Smooth muscle cell (in vitro differentiated cells): ENCODE measurements at regions not wholly inside any gene's neighbourhood (a gene's known extent, or its start where the extent isn't known, plus 50 kb on each side); places are given as distances from the start of the nearest gene placed in this dataset.

Experiments used
- DNase-seq: peaks from one replicate; lab custom pipeline; 2025; ENCODE audit not compliant: unreplicated experiment; lab: John Stamatoyannopoulos, UW
- H2AFZ ChIP-seq: fragments of 200-600 bp; sonication (generic); 2 replicates; pipeline ENCODE4 v1.6.0; 2016; ENCODE audit warnings: antibody characterized with exemption, low read depth, mild to moderate bottlenecking
- H3F3A ChIP-seq: fragments of 200-600 bp; sonication (generic); 2 replicates; pipeline ENCODE4 v1.6.0; 2017; ENCODE audit warnings: antibody characterized with exemption, low read depth
- H3K27ac ChIP-seq: fragments of 200-600 bp; sonication (generic); 2 replicates; pipeline ENCODE4 v1.5.1; 2016; ENCODE audit warnings: low read depth, mild to moderate bottlenecking
- H3K27me3 ChIP-seq: fragments of 200-600 bp; sonication (generic); 2 replicates; pipeline ENCODE4 v1.6.1; 2016; ENCODE audit warnings: low read depth, mild to moderate bottlenecking
- H3K36me3 ChIP-seq: fragments of 200-600 bp; sonication (generic); 2 replicates; pipeline ENCODE4 v1.5.1; 2016; ENCODE audit warnings: low read depth
- H3K4me1 ChIP-seq: fragments of 200-600 bp; sonication (generic); 2 replicates; pipeline ENCODE4 v1.5.1; 2016; ENCODE audit warnings: low read depth
- H3K4me2 ChIP-seq: fragments of 200-600 bp; sonication (generic); 2 replicates; pipeline ENCODE4 v1.6.0; 2016; ENCODE audit warnings: mild to moderate bottlenecking
- H3K4me3 ChIP-seq: fragments of 200-600 bp; sonication (generic); 2 replicates; pipeline ENCODE4 v1.5.1; 2016; ENCODE audit warnings: mild to moderate bottlenecking
- H3K79me2 ChIP-seq: fragments of 200-600 bp; sonication (generic); 2 replicates; pipeline ENCODE4 v1.6.0; 2016; ENCODE audit warnings: low read depth, mild to moderate bottlenecking
- H3K9ac ChIP-seq: fragments of 200-600 bp; sonication (generic); 2 replicates; pipeline ENCODE4 v1.6.0; 2016; ENCODE audit warnings: low read depth
- H3K9me3 ChIP-seq: fragments of 200-600 bp; sonication (generic); replicated peaks from 2 replicates; pipeline ENCODE4 v1.5.1; 2016; ENCODE audit warnings: low read depth
- H4K20me1 ChIP-seq: fragments of 200-600 bp; sonication (generic); 2 replicates; pipeline ENCODE4 v1.6.0; 2016; ENCODE audit warnings: low read depth
- CTCF ChIP-seq: fragments of 200-600 bp; sonication (generic); IDR thresholded peaks from 2 replicates; pipeline ENCODE4 v1.5.1; 2017; ENCODE audit warnings: borderline replicate concordance, mild to moderate bottlenecking, antibody characterized with exemption; ENCODE audit not compliant: insufficient read depth, poor library complexity, severe bottlenecking
- WGBS: methylation state at CpG from one replicate; pipeline ENCODE4 v1.1.7; 2016; ENCODE audit warnings: low lambda C conversion rate; 5-methylcytosine and 5-hydroxymethylcytosine counted together

GRCh38 chr2:75792996-75793395 lies 82.3 kb upstream of the GCFC2 start:
- Histone ChIP-seq H4K20me1 (no peaks in the 10 kb centered on the region), H2AFZ (no peak overlapping the region), H3K4me1 (no peaks in the 10 kb centered on the region), H3K79me2 (no peaks in the 10 kb centered on the region), H3K9me3 (no peaks in the 10 kb centered on the region), H3K4me2 (no peak overlapping the region), H3K27ac (no peak overlapping the region), H3F3A (no peaks in the 10 kb centered on the region), H3K4me3 (no peak overlapping the region), H3K27me3 (no peaks in the 10 kb centered on the region), H3K36me3 (no peaks in the 10 kb centered on the region), H3K9ac (no peak overlapping the region)
- WGBS = 95% methylated on average over 1 of the region's 1 CpG
- DNase-seq = no peak
- TF ChIP-seq CTCF = no peak

DNA sequence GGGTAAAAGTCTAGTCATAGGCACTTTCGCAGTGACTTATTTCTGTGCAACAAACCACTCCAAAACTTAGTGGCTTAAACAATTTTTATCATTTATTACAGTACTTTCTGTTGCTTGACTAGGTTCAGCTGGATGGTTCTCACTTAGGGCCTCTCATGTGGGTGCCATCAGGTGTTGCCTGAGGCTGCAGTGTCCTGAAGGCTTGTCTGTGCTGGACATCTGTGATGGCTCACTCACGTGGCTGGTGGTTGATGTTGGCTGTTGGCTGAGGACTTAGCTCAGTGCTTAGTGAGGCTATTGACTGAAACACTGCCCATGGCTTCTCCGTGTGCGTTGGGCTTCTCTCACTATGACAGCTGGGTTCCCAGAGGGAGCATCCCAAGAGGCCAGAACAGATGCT lies 81.4 kb upstream of the GCFC2 start:
- 100% methylated on average over 4 of the region's 4 CpGs for WGBS
- Histone ChIP-seq H3K27ac (no peak overlapping the region), H3K79me2 (no peaks in the 10 kb centered on the region), H3K9me3 (no peaks in the 10 kb centered on the region), H3K27me3 (no peaks in the 10 kb centered on the region), H4K20me1 (no peaks in the 10 kb centered on the region), H3F3A (no peaks in the 10 kb centered on the region), H3K9ac (no peak overlapping the region), H3K36me3 (no peaks in the 10 kb centered on the region), H3K4me2 (no peak overlapping the region), H2AFZ (no peak overlapping the region), H3K4me3 (no peak overlapping the region), H3K4me1 (no peaks in the 10 kb centered on the region)
- TF ChIP-seq CTCF = no peak
- no peak for DNase-seq

GRCh38 chr2:75790814-75791467 lies 80.2 kb upstream of the GCFC2 start:
- H3K79me2 ChIP-seq = no peaks in the 10 kb centered on the region

More at GRCh38 chr2:75790814-75791467, 80.2 kb upstream of the GCFC2 start:
- no peaks in the 10 kb centered on the region for H3K36me3 ChIP-seq
- no peaks in the 10 kb centered on the region for H4K20me1 ChIP-seq
- H3K4me3 ChIP-seq = no peak overlapping the region
- no peak overlapping the region for H3K9ac ChIP-seq
- WGBS = 97% methylated on average over 1 of the region's 1 CpG
- no peaks in the 10 kb centered on the region for H3K9me3 ChIP-seq
- H3K27me3 ChIP-seq = no peaks in the 10 kb centered on the region
- no peak for DNase-seq
- H3K4me2 ChIP-seq = no peak overlapping the region
- TF ChIP-seq CTCF = no peak
- no peaks in the 10 kb centered on the region for H3F3A ChIP-seq
- H2AFZ ChIP-seq = no peak overlapping the region
- H3K27ac ChIP-seq = no peak overlapping the region
- no peaks in the 10 kb centered on the region for H3K4me1 ChIP-seq
